ENCODE measurements at regions not wholly inside any gene's neighbourhood (a gene's known extent, or its start where the extent isn't known, plus 50 kb on each side); places are given as distances from the start of the nearest gene placed in this dataset.

DNA sequence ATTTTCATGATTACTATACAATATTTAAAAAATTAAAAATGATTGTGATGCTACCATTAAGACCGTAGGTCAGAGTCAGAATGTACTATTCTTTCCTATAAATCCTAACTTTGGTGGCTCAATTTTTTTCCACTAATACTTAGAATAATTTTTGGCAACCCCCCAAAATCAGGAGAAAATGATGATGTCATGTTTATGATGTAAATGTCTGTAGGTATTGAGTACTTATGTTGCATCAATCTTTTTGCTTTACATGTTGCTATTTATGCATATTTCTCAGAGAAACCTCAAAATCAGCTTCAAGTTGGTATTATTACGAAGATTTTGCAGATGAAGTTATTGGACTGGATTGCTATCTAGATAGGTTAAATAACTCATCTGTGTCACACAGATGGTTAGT, 371.2 kb downstream of the ADGRL2 start:
- no peak overlapping the region for H3K27ac ChIP-seq
- TF ChIP-seq, protein P1, sequence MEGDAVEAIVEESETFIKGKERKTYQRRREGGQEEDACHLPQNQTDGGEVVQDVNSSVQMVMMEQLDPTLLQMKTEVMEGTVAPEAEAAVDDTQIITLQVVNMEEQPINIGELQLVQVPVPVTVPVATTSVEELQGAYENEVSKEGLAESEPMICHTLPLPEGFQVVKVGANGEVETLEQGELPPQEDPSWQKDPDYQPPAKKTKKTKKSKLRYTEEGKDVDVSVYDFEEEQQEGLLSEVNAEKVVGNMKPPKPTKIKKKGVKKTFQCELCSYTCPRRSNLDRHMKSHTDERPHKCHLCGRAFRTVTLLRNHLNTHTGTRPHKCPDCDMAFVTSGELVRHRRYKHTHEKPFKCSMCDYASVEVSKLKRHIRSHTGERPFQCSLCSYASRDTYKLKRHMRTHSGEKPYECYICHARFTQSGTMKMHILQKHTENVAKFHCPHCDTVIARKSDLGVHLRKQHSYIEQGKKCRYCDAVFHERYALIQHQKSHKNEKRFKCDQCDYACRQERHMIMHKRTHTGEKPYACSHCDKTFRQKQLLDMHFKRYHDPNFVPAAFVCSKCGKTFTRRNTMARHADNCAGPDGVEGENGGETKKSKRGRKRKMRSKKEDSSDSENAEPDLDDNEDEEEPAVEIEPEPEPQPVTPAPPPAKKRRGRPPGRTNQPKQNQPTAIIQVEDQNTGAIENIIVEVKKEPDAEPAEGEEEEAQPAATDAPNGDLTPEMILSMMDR (IDR thresholded peaks at IDR 0.05): no peak
- TF ChIP-seq POLR2AphosphoS5 (IDR thresholded peaks at IDR 0.05) (no peak), EP300 (IDR thresholded peaks at IDR 0.05) (no peak), POLR2A (IDR thresholded peaks at IDR 0.05) (no peak)
- ATAC-seq: no peak
- no peaks in the 10 kb centered on the region for H3K9me3 ChIP-seq
- no peak overlapping the region for H3K4me3 ChIP-seq
- no peaks in the 10 kb centered on the region for H3K36me3 ChIP-seq
- no peaks in the 10 kb centered on the region for H3K27me3 ChIP-seq
- no peaks in the 10 kb centered on the region for H3K4me1 ChIP-seq
- whole genome bisulfite sequencing, 2 donors (ENCODE audit: low coverage in 1 of 2): 94 to 97% methylated on average over 2 of the region's 2 CpGs

DNA sequence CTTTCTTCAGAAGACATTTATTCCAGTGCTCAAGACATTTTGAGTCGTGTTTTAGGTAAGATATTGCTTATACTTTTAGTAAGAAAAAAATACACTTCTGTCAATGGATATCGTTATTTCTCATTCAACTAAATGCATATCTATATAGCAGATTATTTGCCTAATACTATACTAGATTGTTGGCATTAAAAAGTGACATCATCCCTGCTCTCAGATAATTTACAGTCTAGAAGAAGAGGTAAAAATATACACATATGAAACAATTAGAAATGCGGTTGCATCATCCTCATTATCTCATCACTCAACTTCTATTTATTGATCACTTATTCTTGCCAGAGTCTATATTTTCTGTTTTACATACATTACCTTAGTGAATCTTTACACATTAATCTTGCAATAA, 367.7 kb downstream of the ADGRL2 start:
- H3K4me1 ChIP-seq: no peaks in the 10 kb centered on the region
- H3K27ac ChIP-seq: no peak overlapping the region
- H3K27me3 ChIP-seq: no peaks in the 10 kb centered on the region
- TF ChIP-seq, protein P1 (IDR thresholded peaks at IDR 0.05): no peak
- TF ChIP-seq POLR2A (IDR thresholded peaks at IDR 0.05): no peak
- TF ChIP-seq EP300 (IDR thresholded peaks at IDR 0.05): no peak
- no peak for TF ChIP-seq POLR2AphosphoS5 (IDR thresholded peaks at IDR 0.05)
- H3K4me3 ChIP-seq: no peak overlapping the region
- ATAC-seq: no peak
- no peaks in the 10 kb centered on the region for H3K9me3 ChIP-seq
- 75 to 88% methylated on average over 3 of the region's 3 CpGs for WGBS, 2 donors (ENCODE audit: low coverage in 1 of 2)
- no peaks in the 10 kb centered on the region for H3K36me3 ChIP-seq

DNA sequence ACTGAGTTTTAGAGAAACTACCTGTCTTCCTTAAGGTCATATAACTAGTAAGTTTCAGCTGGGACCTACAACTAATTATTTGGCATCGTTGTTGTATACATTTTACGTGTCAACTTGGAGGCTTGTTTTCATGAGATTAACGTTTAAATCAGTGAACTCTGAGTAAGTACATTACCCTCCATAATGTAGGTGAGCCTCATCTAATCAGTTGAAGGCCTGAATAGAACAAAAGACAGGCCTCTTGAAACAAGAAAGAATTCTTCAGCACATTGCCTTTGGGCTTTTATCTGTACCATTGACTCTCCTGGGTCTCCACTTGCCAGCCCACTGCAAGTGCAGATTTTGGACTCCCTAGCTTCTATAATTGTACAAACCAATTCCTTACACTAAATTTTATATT, 364.6 kb downstream of the ADGRL2 start:
- Histone ChIP-seq H3K27ac (no peak overlapping the region), H3K9me3 (no peaks in the 10 kb centered on the region), H3K27me3 (no peaks in the 10 kb centered on the region), H3K36me3 (no peaks in the 10 kb centered on the region), H3K4me3 (no peak overlapping the region), H3K4me1 (peaks cover 0 to 26% (median 11%) of the 10 kb centered on the region in 3 donors)
- TF ChIP-seq POLR2A (IDR thresholded peaks at IDR 0.05) (no peak), POLR2AphosphoS5 (IDR thresholded peaks at IDR 0.05) (no peak), EP300 (IDR thresholded peaks at IDR 0.05) (no peak)
- TF ChIP-seq, protein P1 (IDR thresholded peaks at IDR 0.05): no peak
- 80 to 86% methylated on average over 2 to 3 of the region's 3 CpGs for WGBS, 2 donors (ENCODE audit: low coverage in 1 of 2)
- no peak for ATAC-seq

DNA sequence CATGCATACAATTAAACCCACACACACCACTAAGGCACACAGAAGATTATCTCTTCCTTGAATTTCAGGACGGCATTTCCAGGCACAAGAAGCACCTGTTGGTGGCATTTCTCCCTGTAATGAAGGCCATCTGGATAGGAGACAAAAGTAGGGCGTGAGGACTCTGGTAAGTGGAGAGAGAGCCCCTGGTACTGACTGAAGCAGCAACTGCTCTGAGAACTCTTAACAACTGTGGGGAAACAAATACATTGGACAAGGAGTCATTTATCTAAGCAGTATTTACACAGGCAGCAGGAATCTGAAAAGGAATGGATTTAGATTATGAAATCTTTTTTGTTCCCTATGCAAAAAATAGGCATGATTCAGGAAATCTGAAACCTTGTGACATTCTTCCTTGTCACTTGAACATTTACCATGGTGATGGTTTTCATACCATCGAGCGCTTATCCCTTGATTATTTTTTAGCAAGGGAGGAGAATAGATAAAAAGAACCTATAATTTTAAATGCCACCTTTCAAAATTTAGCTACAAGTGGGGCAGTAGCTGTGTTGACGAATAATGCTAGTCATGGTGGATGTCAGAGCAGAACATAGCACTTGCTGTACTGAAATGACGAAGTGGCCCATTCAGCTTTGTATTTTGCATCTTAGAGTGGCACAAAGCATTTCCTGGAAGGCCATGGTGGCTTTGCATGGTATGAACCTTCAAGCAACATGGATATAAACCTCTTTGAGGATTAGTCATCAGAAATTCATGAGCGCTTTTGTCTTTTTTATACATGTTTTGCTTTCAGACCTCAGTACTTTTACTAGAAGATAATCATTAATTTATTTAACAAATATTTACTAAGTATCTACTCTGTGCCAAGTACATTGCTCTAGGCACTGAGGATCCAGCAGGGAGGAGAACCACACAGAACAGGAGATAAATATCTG, 362.0 kb downstream of the ADGRL2 start:
- peaks cover 0 to 26% (median 11%) of the 10 kb centered on the region in 3 donors for H3K4me1 ChIP-seq
- H3K27ac ChIP-seq: peak overlapping the region in 1 of 4 donors; percentile 44
- H3K4me3 ChIP-seq: no peak overlapping the region
- H3K9me3 ChIP-seq: no peaks in the 10 kb centered on the region
- 71 to 77% methylated on average over 5 to 7 of the region's 7 CpGs for WGBS, 2 donors (ENCODE audit: low coverage in 1 of 2)
- TF ChIP-seq, protein P1 (IDR thresholded peaks at IDR 0.05): no peak
- TF ChIP-seq EP300 (IDR thresholded peaks at IDR 0.05) (no peak), POLR2AphosphoS5 (IDR thresholded peaks at IDR 0.05) (no peak)
- no peaks in the 10 kb centered on the region for H3K27me3 ChIP-seq
- no peak for ATAC-seq
- H3K36me3 ChIP-seq: no peaks in the 10 kb centered on the region

DNA sequence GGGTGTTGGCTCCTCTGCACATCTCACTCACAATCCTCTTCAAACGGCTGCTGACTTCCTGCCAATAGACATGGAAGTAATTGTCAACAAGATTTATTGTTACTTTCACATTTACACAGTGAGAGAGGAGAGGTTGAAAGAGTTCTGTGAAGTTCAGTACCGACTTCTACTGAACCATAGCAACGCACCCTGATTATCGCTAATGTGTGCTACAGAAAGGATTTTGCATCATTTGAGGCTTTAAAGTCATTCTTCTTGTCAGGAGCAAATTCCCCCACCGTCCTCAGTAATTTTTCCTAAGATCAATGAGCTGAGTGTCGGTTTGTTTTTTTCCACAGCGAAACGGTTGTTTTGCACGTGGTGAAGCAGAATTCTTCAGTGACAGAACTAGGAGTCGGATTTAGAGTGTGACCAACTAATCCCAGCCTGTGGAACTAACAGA, 361.0 kb downstream of the ADGRL2 start:
- peak overlapping the region in 2 of 4 donors; percentile 30 to 44 for H3K27ac ChIP-seq
- WGBS, 2 donors (ENCODE audit: low coverage in 1 of 2): 2 to 27% methylated on average over 7 to 10 of the region's 10 CpGs
- no peak for ATAC-seq

More for the DNA sequence above, 361.0 kb downstream of the ADGRL2 start:
- peak overlapping the region; percentile 31 to 36 for H3K4me3 ChIP-seq
- no peaks in the 10 kb centered on the region for H3K36me3 ChIP-seq
- H3K9me3 ChIP-seq: no peaks in the 10 kb centered on the region
- TF ChIP-seq POLR2A (IDR thresholded peaks at IDR 0.05) (no peak), EP300 (IDR thresholded peaks at IDR 0.05) (no peak), POLR2AphosphoS5 (IDR thresholded peaks at IDR 0.05) (no peak)
- TF ChIP-seq, protein P1 (IDR thresholded peaks at IDR 0.05): no peak
- no peaks in the 10 kb centered on the region for H3K27me3 ChIP-seq
- peaks cover 0 to 26% (median 11%) of the 10 kb centered on the region in 3 donors for H3K4me1 ChIP-seq
